Gastrocnemius medialis (tissue), 4 donors: ENCODE measurements at regions not wholly inside any gene's neighbourhood (a gene's known extent, or its start where the extent isn't known, plus 50 kb on each side); places are given as distances from the start of the nearest gene placed in this dataset.

ENCODE experiments used
- ATAC-seq, 2 donors: fragments of 150-250 bp; one replicate each; pipeline ENCODE4 v1.9.1; 2016
- DNase-seq, 2 donors: peaks; one replicate each; pipeline ENCODE4 v3.0.0-alpha.2; 2019
- H3K27ac ChIP-seq, 4 donors: fragments of 200-600 bp; sonication (generic); 1 replicate in 1 of 4; 2 replicates in 3 of 4; pipeline ENCODE4 v1.5.1; 2016 to 2018; ENCODE audit warnings: mild to moderate bottlenecking in 2 of 4, moderate library complexity in 1 of 4
- H3K27me3 ChIP-seq, 3 donors: fragments of 200-600 bp; sonication (generic) in 2 of 3; 1 replicate in 1 of 3; 2 replicates in 2 of 3; pipeline versions ENCODE4 v1.5.1 to v1.6.0; 2016 to 2019; ENCODE audit warnings: mild to moderate bottlenecking in 1 of 3, moderate library complexity in 1 of 3
- H3K36me3 ChIP-seq, 2 donors: fragments of 200-600 bp; sonication (generic) in 1 of 2; one replicate each; pipeline ENCODE4 v1.5.1; 2017 to 2018
- H3K4me1 ChIP-seq, 2 donors: fragments of 200-600 bp; sonication (generic) in 1 of 2; one replicate each; pipeline ENCODE4 v1.5.1; 2016 to 2017; ENCODE audit warnings: mild to moderate bottlenecking in 2 of 2
- H3K4me3 ChIP-seq, 4 donors: fragments of 200-600 bp; sonication (generic) in 3 of 4; 1 replicate in 1 of 4; 2 replicates in 3 of 4; pipeline ENCODE4 v1.5.1; 2016 to 2019; ENCODE audit warnings: mild to moderate bottlenecking in 2 of 4
- H3K9me3 ChIP-seq, 3 donors: fragments of 200-600 bp; sonication (generic) in 2 of 3; 1 replicate in 1 of 3; 2 replicates in 2 of 3; pipeline ENCODE4 v1.5.1; 2016 to 2019
- CTCF ChIP-seq, 5 experiments: fragments of 450-650 bp in 3 of 5; fragments of 200-600 bp in 2 of 5; sonication (generic) in 2 of 5; IDR thresholded peaks in 4 of 5; conservative IDR thresholded peaks in 1 of 5; 1 replicate in 4 of 5; 2 replicates in 1 of 5; pipeline ENCODE4 v1.5.1; 2016 to 2019; ENCODE audit warnings: antibody characterized with exemption in 5 of 5, mild to moderate bottlenecking in 3 of 5, moderate library complexity in 3 of 5
- POLR2A ChIP-seq, 2 donors: fragments of 450-650 bp; IDR thresholded peaks; one replicate each; pipeline ENCODE4 v1.6.1; 2017; ENCODE audit warnings: antibody characterized with exemption in 2 of 2, mild to moderate bottlenecking in 2 of 2, moderate library complexity in 2 of 2
- in situ Hi-C, 4 donors: fragments of 200-750 bp; cut with MboI; loops; one replicate each; pipeline versions ENCODE4 v1.15.0 to v1.8.0; 2017; ENCODE audit warnings: low sequenced_read_pairs in 4 of 4
- intact Hi-C: fragments of 100-400 bp; cut with DNase I; formaldehyde crosslinking; loops from one replicate; pipeline ENCODE4 v1.15.1; 2023; ENCODE audit warnings: low total_unique reads

DNA sequence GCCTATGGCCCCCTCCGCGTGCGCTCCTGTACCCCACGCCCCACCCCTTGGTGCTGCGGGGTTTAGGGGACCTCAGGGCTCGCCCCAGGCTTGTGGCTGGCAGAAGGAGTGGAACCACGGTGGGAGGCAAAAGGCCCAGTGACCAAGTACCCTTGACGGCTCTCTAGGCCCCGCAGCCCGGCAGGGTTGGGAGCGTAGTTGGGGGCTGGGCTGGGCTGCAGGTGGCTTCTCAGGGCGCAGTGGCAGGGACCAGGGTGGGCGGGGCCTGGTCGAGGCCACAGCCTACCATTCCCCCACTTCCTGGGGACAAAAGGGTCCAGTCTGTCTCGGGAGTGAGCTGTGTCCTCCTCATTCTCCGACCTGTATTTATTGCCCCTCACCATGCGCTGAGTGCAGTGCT is 124.9 kb downstream of the RBFOX3 start:
- in situ Hi-C loops (no loop called here), intact Hi-C loops (no loop called here)
- Histone ChIP-seq H3K4me1 (no peaks in the 10 kb centered on the region), H3K9me3 (no peaks in the 10 kb centered on the region), H3K27me3 (peaks cover 24 to 44% (median 31%) of the 10 kb centered on the region in 3 donors), H3K36me3 (no peaks in the 10 kb centered on the region), H3K27ac (no peak overlapping the region), H3K4me3 (no peak overlapping the region)
- no peak for TF ChIP-seq POLR2A (IDR thresholded peaks at IDR 0.05)
- TF ChIP-seq CTCF (IDR thresholded peaks at IDR 0.05 in 4 of 5, conservative IDR thresholded peaks at IDR 0.05 in 1 of 5), result no peak
- DNase-seq, result no peak
- ATAC-seq, result no peak

- Histone ChIP-seq H3K27ac (no peak overlapping the region), H3K4me1 (no peaks in the 10 kb centered on the region), H3K9me3 (no peaks in the 10 kb centered on the region), H3K27me3 (peaks cover 28 to 44% (median 36%) of the 10 kb centered on the region in 3 donors), H3K4me3 (no peak overlapping the region), H3K36me3 (no peaks in the 10 kb centered on the region)
- intact Hi-C loops (no loop called here), in situ Hi-C loops (no loop called here)
- no peak for ATAC-seq
- DNase-seq, result no peak
- TF ChIP-seq POLR2A (IDR thresholded peaks at IDR 0.05) (no peak), CTCF (IDR thresholded peaks at IDR 0.05 in 4 of 5, conservative IDR thresholded peaks at IDR 0.05 in 1 of 5) (no peak)
Measured at GRCh38 chr17:79485419-79485985, 125.3 kb downstream of the RBFOX3 start.

GRCh38 chr17:79484600-79485418 is 126.0 kb downstream of the RBFOX3 start:
- DNase-seq (no peak), ATAC-seq (no peak)
- in situ Hi-C loops (no loop called here), intact Hi-C loops (no loop called here)
- H3K4me1 ChIP-seq, result no peaks in the 10 kb centered on the region
- no peaks in the 10 kb centered on the region for H3K36me3 ChIP-seq
- peaks cover 29 to 44% (median 37%) of the 10 kb centered on the region in 3 donors for H3K27me3 ChIP-seq
- H3K9me3 ChIP-seq, result no peaks in the 10 kb centered on the region
- no peak overlapping the region for H3K4me3 ChIP-seq
- TF ChIP-seq POLR2A (IDR thresholded peaks at IDR 0.05), result no peak
- TF ChIP-seq CTCF (IDR thresholded peaks at IDR 0.05 in 4 of 5, conservative IDR thresholded peaks at IDR 0.05 in 1 of 5), result no peak
- H3K27ac ChIP-seq, result no peak overlapping the region

- ATAC-seq (no peak), DNase-seq (no peak)
- Histone ChIP-seq H3K27me3 (peaks cover 31 to 44% (median 37%) of the 10 kb centered on the region in 3 donors), H3K9me3 (no peaks in the 10 kb centered on the region), H3K4me3 (no peak overlapping the region), H3K4me1 (no peaks in the 10 kb centered on the region), H3K36me3 (no peaks in the 10 kb centered on the region), H3K27ac (no peak overlapping the region)
- in situ Hi-C loops (no loop called here), intact Hi-C loops (no loop called here)
- TF ChIP-seq CTCF (IDR thresholded peaks at IDR 0.05 in 4 of 5, conservative IDR thresholded peaks at IDR 0.05 in 1 of 5), result no peak
- TF ChIP-seq POLR2A (IDR thresholded peaks at IDR 0.05), result no peak
Measured at GRCh38 chr17:79483842-79484241, 127.0 kb downstream of the RBFOX3 start.
